Activated B cell treated with CpG ODN at 0.5 μM for 24 hours (primary cell): ENCODE measurements at regions not wholly inside any gene's neighbourhood (a gene's known extent, or its start where the extent isn't known, plus 50 kb on each side); places are given as distances from the start of the nearest gene placed in this dataset.
"Not testable (repeated sequence)": the region's sequence is repeated elsewhere in the genome, so short reads cannot be mapped to it uniquely, and the experiment has no call there.

Experiments used
- ATAC-seq: fragments of 200-7000 bp; cut with Tn5 transposase; one replicate; pipeline ENCODE4 v1.10.0; 2021; ENCODE audit warnings: low read depth, mild to moderate bottlenecking, moderate library complexity
- CTCF ChIA-PET: fragments of 350-600 bp; sonication (Branson Sonifier 250); formaldehyde crosslinking; loops from one replicate; lab custom pipeline; 2021; ENCODE audit warnings: antibody characterized with exemption; lab: Charles Lee
- POLR2A ChIA-PET: fragments of 350-600 bp; sonication (Branson Sonifier 250); formaldehyde crosslinking; loops from one replicate; lab custom pipeline; 2021; ENCODE audit warnings: antibody characterized with exemption; lab: Charles Lee
- DNase-seq: peaks from one replicate; pipeline ENCODE4 v3.0.0; 2022
- H3K27ac Mint-ChIP-seq: one replicate; pipeline ENCODE4 v1.8.0; 2020; ENCODE audit warnings: mixed read lengths
- H3K27me3 Mint-ChIP-seq: one replicate; pipeline ENCODE4 v1.8.0; 2021; ENCODE audit warnings: mixed read lengths
- H3K36me3 Mint-ChIP-seq: one replicate; pipeline ENCODE4 v1.8.0; 2021; ENCODE audit warnings: low read depth, mixed read lengths
- H3K4me1 Mint-ChIP-seq: one replicate; pipeline ENCODE4 v1.8.0; 2021; ENCODE audit warnings: mixed read lengths
- H3K4me3 Mint-ChIP-seq: one replicate; pipeline ENCODE4 v1.8.0; 2020; ENCODE audit warnings: mild to moderate bottlenecking, mixed read lengths
- H3K9me3 Mint-ChIP-seq: one replicate; pipeline ENCODE4 v1.8.0; 2020; ENCODE audit warnings: mixed read lengths
- CTCF ChIP-seq: fragments of 200-600 bp; IDR thresholded peaks from one replicate; pipeline ENCODE4 v1.8.0; 2022; ENCODE audit warnings: antibody characterized with exemption, mild to moderate bottlenecking
- intact Hi-C: fragments of 100-400 bp; cut with micrococcal nuclease; formaldehyde crosslinking; loops from one replicate; pipeline ENCODE4 v1.15.1; 2024

GRCh38 chr12:102299731-102300130 is 102.1 kb upstream of the PMCH start:
- no peak for DNase-seq
- TF ChIP-seq CTCF = no peak
- H3K27ac Mint-ChIP-seq = no peak overlapping the region
- intact Hi-C loops = loop anchor here (5.0 kb wide), 1 partner anchor 403 kb away; no protein-coding TSS in a partner anchor
- ChIA-PET CTCF (interaction anchor here (1.8 kb wide), 1 partner anchor 403 kb away, joined by 4 read pairs; no protein-coding TSS in a partner anchor), POLR2A (no interaction called here)
- H3K9me3 Mint-ChIP-seq = peaks cover 21% of the 10 kb centered on the region
- no peaks in the 10 kb centered on the region for H3K4me1 Mint-ChIP-seq
- H3K4me3 Mint-ChIP-seq = no peak overlapping the region
- no peaks in the 10 kb centered on the region for H3K36me3 Mint-ChIP-seq
- peaks cover 6% of the 10 kb centered on the region for H3K27me3 Mint-ChIP-seq
- no peak for ATAC-seq

GRCh38 chr12:102298022-102298421 is 100.4 kb upstream of the PMCH start:
- ChIA-PET CTCF (no interaction called here), POLR2A (no interaction called here)
- ATAC-seq (no peak), DNase-seq (no peak)
- H3K27me3 Mint-ChIP-seq = peaks cover 6% of the 10 kb centered on the region
- TF ChIP-seq CTCF = no peak
- H3K9me3 Mint-ChIP-seq = peaks cover 19% of the 10 kb centered on the region
- no peaks in the 10 kb centered on the region for H3K36me3 Mint-ChIP-seq
- no peak overlapping the region for H3K27ac Mint-ChIP-seq
- no peak overlapping the region for H3K4me3 Mint-ChIP-seq
- no peaks in the 10 kb centered on the region for H3K4me1 Mint-ChIP-seq
- intact Hi-C loops = loop anchor here (5.0 kb wide), 1 partner anchor 404 kb away; no protein-coding TSS in a partner anchor

GRCh38 chr12:102297412-102297811 is 99.8 kb upstream of the PMCH start:
- Mint-ChIP-seq H3K27me3 (peaks cover 6% of the 10 kb centered on the region), H3K27ac (no peak overlapping the region), H3K4me1 (no peaks in the 10 kb centered on the region), H3K9me3 (peaks cover 17% of the 10 kb centered on the region), H3K4me3 (no peak overlapping the region), H3K36me3 (no peaks in the 10 kb centered on the region)
- no peak for TF ChIP-seq CTCF
- POLR2A ChIA-PET = no interaction called here
- ATAC-seq (no peak), DNase-seq (no peak)
- CTCF ChIA-PET = no interaction called here
- intact Hi-C loops = loop anchor here (5.0 kb wide), 1 partner anchor 405 kb away; no protein-coding TSS in a partner anchor

- Mint-ChIP-seq H3K36me3 (no peaks in the 10 kb centered on the region), H3K27me3 (peaks cover 6% of the 10 kb centered on the region), H3K9me3 (no peaks in the 10 kb centered on the region), H3K4me1 (no peaks in the 10 kb centered on the region), H3K4me3 (no peak overlapping the region), H3K27ac (no peak overlapping the region)
- ChIA-PET POLR2A (no interaction called here), CTCF (no interaction called here)
- no peak for TF ChIP-seq CTCF
- ATAC-seq (no peak), DNase-seq (no peak)
- intact Hi-C loops = no loop called here
Observed at GRCh38 chr12:102294568-102294967, 96.9 kb upstream of the PMCH start.

- POLR2A ChIA-PET, H3K4me1 Mint-ChIP-seq, DNase-seq, CTCF ChIA-PET, H3K27me3 Mint-ChIP-seq, H3K27ac Mint-ChIP-seq, H3K9me3 Mint-ChIP-seq, H3K4me3 Mint-ChIP-seq, H3K36me3 Mint-ChIP-seq, ATAC-seq, intact Hi-C loops: not testable (repeated sequence)
Observed at GRCh38 chr12:102291498-102292440, 94.1 kb upstream of the PMCH start.

- H3K9me3 Mint-ChIP-seq, intact Hi-C loops, POLR2A ChIA-PET, H3K36me3 Mint-ChIP-seq, DNase-seq, H3K27me3 Mint-ChIP-seq, H3K4me1 Mint-ChIP-seq, H3K27ac Mint-ChIP-seq, H3K4me3 Mint-ChIP-seq, ATAC-seq, CTCF ChIA-PET: not testable (repeated sequence)
Observed at GRCh38 chr12:102289702-102290101, 92.1 kb upstream of the PMCH start.
